Hematopoietic multipotent progenitor cell treated with erythropoietin and hydrocortisone succinate and interleukin-3 and kit ligand, for 17 days (in vitro differentiated cells): ENCODE measurements at regions not wholly inside any gene's neighbourhood (a gene's known extent, or its start where the extent isn't known, plus 50 kb on each side); places are given as distances from the start of the nearest gene placed in this dataset.
A peak's percentile ranks its signal among the peaks of the same experiment; 100 is the strongest.

Experiments
- DNase-seq: peaks from one replicate; pipeline ENCODE4 v3.0.0-alpha.2; 2015; ENCODE audit warnings: low spot score

GRCh38 chr9:4921449-4921848 lies 63.6 kb upstream of the JAK2 start:
- no peak for DNase-seq

GRCh38 chr9:4922101-4922500 lies 63.0 kb upstream of the JAK2 start:
- DNase-seq: no peak

- DNase-seq: peak; percentile 27
These were observed 62.3 kb upstream of the JAK2 start for GRCh38 chr9:4922730-4923129.

GRCh38 chr9:4923141-4923540 lies 61.9 kb upstream of the JAK2 start:
- DNase-seq: no peak

GRCh38 chr9:4923580-4924544 lies 61.2 kb upstream of the JAK2 start:
- DNase-seq: peak; percentile 85

DNA sequence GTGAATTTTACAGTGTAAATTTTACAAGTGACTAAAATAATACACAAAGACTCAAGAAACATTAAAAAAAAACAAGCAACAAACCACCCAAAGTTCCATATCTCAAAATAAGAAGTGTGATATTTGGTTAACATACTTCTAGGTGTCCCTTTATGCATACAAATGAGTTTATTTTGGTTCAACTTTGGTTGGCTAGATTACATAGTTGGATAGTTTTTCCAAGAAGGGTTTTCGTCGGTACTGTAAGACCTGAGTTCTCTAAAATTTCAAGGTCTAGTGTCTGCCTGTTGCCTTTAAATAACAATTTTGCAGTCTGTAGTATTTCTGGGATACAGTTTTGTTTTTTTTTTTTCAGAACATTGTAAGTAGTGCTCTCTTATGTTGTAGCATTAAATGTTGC lies 58.8 kb upstream of the JAK2 start:
- DNase-seq: no peak

DNA sequence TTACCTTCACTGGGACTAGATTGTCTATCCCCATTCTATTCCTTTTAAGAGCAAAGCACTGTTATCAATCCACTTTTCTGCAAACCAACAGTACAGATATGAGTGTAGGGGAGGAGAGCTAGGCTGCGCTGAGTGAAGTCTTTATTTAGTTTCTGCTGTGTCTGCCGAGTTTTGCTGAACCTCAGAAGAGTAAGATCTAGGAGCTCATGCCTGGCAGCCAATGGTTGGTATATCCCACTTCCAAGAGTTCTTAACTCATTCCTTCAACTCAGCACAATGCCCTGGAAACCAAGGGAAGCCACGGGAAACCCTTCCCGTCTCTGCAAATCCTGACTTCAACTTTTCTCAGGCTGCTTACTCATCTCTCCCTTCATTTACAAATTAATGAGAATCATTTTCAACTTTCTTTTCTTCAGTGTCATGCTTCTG lies 58.0 kb upstream of the JAK2 start:
- peak; percentile 29 for DNase-seq

GRCh38 chr9:4927701-4928100 lies 57.4 kb upstream of the JAK2 start:
- DNase-seq: no peak

DNA sequence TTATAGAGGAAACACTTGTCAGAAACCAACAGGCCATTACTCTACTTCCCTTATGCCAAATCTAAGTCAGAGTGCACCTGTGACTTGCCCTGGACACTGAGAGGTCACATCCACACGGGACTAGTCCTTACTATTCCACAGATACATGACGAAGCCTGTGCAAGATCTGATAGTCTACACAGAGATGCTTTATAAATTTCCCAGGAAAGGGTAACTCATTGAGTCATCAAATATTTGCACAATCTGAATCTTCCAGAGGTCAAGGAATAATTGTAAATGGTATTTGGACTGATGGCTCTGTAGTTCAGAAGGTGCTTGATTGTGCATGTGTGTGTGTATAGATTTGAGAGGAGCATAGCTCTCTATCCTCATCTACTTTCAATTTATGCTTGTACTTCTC lies 55.2 kb upstream of the JAK2 start:
- no peak for DNase-seq

GRCh38 chr9:4932681-4933080 lies 52.4 kb upstream of the JAK2 start:
- DNase-seq: no peak

GRCh38 chr9:4933177-4933576 lies 51.9 kb upstream of the JAK2 start:
- DNase-seq: no peak

DNA sequence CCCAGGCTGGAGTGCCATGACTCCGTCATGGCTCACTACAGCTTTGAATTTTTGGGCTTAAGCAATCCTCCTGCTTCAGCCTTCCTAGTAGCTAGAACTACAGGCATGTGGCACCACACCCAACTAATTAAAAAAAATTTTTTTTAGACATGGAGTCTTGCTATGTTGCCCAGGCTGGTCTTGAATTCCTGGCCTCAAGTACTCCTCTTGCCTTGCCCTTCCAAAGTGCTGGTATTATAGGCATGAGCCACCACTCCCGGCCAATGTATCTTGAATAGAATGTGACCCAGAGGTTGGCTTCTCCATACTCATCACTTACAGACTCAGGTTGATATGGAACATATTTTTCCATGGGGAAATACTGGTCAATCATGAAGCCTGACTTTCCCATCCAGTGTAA lies 51.2 kb upstream of the JAK2 start:
- no peak for DNase-seq

DNA sequence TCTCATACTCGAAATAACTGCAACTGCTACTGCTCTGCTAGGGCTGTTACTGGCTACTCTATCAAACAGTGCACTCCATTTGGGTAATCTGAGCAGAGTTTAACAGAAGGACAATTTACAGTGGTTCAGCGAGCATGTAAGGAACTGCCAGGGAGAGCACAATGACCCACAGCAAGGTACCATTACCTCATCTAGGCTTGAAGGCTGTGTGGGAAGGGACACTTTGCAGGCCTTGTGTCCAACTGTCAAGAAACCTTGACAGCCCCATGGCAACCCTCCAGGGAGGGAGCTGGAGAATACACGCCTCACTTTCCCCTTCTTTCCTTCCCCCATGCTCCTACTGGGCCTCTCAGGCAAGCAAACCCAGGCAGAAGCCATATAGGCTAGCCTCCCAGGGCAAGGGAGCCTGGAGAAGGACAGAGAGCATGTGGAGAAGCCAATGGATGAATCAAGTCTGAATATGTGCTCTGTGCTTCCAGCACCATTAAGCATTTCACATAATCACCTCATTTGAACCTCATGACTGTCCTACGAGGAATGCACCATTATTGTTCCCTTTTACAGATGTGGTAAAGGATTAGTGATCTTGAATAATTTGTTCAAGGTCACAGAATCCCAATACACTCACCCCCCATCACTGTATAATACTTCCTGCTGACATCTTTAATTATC lies 49.9 kb upstream of the JAK2 start:
- no peak for DNase-seq
